Activated naive CD4-positive, alpha-beta T cell treated with anti-CD3 and anti-CD28 coated beads, Interleukin-2, amount 50 U/mL, for 16 hours (primary cell): ENCODE measurements at regions not wholly inside any gene's neighbourhood (a gene's known extent, or its start where the extent isn't known, plus 50 kb on each side); places are given as distances from the start of the nearest gene placed in this dataset.
"Not testable (repeated sequence)": the region's sequence is repeated elsewhere in the genome, so short reads cannot be mapped to it uniquely, and the experiment has no call there.

Experiments used
- DNase-seq: peaks from one replicate; pipeline ENCODE4 v3.0.0-alpha.2; 2020

DNA sequence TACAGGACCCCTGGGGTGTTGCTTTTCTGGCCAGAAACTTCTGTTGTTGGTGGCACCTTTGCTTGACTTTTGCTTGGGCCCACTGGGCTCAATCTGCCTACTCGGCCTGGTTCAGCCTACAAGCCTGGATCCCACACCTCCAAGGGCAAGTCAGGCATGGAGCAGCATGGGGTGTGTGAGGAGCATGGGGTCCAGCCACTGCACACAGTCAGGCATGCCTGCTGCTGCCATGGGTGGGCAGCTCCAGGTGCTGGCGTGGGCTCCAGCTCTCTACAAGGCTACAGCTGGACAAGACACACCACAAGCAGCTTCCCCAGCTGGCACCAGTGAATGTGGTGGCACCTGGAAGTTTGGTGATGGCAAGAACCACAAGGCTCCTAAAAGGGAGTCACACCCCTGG, 1683.1 kb upstream of the ADGRL3 start:
- DNase-seq, result no peak

GRCh38 chr4:59518005-59518823, 1681.9 kb upstream of the ADGRL3 start:
- no peak for DNase-seq

DNA sequence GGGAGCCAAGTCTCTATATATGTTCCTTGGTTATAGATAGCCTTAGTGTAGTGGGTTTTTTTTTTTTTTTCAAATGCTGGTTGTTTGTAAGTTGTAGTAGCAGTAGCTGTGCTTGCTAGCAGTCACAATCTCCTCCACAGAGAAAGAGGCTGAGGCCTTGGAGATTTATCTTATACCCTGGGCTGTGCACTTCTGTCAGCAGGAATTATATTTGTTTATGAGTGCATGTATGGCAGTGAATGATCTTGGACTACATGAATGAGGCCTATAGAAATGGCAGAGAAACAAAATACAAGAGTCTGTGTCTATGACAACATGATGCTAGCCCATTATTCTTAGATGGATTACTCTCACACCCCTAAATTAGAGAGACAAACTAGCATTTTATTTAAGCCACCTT, 1674.2 kb upstream of the ADGRL3 start:
- no peak for DNase-seq

DNA sequence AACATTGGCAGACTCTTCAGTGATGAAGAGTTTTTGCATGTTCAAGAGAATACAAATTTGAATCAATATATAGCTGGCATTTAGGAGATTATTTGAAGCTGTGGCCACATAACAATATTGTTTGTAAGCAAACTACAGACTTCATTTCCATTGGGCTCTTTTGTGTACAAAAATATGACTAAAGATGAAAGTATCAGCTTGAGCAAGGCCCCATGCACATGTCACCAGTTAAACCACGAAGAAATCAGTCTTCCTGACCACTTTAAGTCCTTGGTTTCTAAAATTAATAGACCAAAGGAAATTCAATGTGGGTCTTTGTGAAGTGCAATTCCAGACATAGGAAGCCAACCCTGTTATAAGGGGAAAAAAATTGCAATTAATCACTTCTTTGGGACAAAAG, 1664.6 kb upstream of the ADGRL3 start:
- DNase-seq, result no peak

DNA sequence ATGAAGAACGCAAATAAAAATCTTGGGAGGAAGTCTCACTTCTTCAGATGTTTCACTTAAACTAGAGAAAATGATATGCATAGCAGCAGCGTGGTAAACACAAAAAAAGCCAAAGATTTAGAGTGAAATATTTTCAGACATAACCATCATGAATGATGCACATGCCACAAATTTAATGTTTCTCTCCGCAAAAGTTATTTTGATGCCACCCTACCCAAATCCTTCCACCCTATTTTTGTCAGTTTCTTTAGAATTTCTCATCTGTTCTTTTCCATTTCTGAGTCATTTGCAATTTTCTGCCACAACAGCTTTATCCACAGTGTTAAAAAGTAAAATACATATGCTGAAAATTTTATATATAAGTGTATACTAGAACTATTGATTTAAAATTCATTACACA, 1663.7 kb upstream of the ADGRL3 start:
- no peak for DNase-seq

DNA sequence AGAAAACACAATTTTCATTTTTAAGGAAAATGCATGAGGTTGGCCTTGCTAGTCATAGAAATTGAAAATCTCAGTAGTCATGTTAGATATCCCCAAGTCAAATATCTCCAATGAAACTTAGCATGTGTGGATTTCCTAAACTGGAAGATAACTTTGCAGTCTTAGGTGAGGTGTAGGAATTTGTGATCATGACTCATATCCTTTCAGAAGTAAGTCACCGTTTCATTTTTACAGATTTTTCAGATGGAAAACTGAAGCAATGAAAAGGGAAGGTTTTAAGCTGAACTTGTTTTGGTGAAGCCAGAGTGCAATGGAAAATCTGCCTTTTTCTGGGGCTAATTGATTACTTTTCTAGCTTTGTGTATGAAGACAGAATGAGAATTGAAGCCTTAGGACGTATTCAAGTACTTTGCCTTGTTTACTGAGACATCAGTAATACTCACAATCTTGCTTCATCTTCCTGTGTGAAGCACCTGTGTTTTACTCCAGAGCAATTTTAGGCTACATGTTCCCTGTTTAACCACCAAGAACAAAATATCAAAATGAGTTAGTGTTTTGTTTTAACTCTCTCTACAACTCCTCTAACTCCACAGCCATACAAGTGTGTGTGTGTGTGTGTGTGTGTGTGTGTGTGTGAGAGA, 1662.8 kb upstream of the ADGRL3 start:
- no peak for DNase-seq

DNA sequence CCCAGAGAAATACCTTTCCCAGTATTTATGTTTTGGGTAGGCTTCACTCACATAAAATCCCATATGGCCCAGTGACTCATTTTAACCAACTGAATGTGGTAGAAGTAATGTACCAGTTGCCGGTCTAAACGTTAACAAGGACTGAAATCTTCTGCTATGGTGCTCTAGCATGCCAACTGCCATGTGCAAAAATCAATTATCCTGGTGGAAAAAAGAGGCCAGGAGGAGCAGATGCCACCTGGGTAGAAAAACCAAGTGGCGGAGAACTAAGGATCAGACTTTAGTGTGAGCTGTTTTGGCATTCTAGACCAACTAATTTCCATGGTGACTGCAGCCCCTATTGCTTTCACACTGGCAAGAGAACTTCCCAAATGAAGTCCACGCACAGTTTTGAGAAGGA, 1660.7 kb upstream of the ADGRL3 start:
- DNase-seq, result no peak

GRCh38 chr4:59540311-59540710, 1659.8 kb upstream of the ADGRL3 start:
- DNase-seq, result no peak

DNA sequence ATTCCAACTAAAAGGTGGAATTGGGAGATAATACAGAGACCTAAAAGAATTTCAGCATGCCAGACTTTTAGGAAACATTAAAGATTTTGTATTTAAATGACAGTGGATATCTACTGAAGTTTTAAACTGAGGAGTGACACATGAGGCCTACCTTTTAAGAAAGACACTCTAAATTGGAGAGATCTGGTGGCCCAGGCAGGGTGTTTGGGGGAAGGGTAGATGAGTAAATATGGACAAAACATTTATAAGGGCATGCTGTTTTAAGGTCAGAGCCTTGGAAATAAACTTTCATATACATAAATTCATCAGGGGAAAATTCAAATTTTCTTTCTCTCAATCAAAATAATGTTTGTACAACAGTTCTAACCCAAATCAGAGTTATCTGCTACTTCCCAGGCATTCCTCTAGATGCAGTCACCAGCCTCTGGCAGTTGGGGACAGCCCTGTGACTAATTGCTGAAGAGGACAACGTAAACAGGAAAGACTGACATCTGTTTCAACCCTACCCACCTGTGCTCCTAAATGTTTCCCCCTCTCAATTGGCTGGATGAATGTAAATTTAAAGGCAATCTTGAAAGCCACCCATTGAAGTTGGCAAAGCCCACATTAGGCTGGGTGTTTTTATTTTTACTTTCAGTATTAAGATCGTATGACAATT, 1646.9 kb upstream of the ADGRL3 start:
- no peak for DNase-seq

DNA sequence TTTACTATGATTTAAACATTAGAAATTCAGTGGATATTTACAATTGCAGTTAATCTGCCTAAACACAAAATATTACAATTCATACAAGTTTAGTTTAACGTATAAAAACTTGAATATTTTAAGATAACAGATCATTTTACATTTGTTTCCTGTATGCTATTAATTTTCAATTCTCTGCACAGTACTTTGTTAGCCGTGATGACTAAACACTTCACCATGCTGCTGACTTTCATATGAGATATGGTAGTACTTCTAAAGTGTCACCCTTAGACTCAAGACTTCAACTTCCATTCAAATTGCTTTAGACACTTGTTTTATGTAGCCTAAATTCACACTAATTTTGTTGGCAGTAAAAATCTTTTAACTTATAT, 1646.4 kb upstream of the ADGRL3 start:
- no peak for DNase-seq

DNA sequence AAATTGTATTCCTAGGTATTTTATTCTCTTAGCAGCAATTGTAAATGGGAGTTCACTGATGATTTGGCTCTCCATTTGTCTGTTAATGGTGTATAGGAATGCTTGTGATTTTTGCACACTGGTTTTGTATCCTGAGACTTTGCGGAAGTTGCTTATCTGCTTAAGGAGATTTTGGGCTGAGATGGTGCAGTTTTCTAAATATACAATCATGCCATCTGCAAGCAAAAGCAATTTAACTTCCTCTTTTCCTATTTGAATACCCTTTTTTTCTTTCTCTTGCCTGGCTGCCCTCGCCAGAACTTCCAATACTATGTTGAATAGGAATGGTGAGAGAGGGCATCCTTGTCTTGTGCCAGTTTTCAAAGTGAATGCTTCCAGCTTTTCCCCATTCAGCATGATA, 1643.9 kb upstream of the ADGRL3 start:
- not testable (repeated sequence) for DNase-seq

- DNase-seq, result not testable (repeated sequence)
Observed at GRCh38 chr4:59560141-59560648, 1639.9 kb upstream of the ADGRL3 start.

DNA sequence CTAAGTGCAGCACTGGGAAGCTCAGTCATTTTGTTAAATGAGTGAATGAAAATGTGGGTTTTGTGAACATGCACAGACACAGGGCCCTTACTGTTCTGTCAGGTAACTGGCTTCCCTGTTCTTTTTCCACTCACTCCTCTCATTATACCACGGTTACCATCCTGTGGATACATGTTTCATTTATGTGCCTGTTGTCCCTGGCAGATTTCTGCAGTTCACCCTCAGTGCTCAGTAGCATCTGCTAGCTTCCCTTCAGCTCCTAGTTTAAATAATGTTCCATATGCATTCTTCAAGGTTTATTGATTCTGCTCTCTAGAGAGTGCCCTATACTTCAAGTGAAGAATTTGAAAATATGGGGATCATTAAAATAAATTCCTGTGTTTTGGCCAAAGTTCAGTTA, 1634.3 kb upstream of the ADGRL3 start:
- no peak for DNase-seq

GRCh38 chr4:59570860-59571476, 1629.2 kb upstream of the ADGRL3 start:
- DNase-seq, result no peak

DNA sequence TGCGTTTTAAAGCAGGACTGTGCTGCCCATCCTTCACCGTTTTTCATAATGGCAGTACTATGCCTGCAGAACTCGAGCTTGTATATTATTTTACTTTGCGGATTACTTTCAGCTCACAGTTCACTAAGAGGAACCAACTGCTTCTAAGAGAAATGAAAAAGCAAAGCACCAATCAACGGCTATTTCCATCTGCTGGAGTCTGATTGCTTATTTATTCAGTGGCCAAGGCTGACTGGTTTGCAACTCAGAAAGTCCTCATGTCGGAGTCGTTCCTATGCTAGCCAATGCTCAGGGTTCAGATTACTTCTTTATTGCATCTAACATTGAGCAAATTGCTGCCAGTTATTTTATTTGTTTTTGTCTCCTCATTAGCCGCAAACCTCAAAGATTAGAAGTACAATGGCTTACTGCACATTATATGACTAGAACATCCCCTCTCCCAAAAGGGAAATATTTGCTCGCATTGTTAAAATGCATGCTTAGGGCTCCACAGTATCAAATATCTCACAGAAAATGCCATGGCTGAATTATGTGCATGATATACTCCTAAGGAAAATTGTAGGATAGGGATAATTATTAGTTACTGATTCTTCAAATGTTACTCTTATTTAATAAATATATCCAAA, 1628.2 kb upstream of the ADGRL3 start:
- no peak for DNase-seq

DNA sequence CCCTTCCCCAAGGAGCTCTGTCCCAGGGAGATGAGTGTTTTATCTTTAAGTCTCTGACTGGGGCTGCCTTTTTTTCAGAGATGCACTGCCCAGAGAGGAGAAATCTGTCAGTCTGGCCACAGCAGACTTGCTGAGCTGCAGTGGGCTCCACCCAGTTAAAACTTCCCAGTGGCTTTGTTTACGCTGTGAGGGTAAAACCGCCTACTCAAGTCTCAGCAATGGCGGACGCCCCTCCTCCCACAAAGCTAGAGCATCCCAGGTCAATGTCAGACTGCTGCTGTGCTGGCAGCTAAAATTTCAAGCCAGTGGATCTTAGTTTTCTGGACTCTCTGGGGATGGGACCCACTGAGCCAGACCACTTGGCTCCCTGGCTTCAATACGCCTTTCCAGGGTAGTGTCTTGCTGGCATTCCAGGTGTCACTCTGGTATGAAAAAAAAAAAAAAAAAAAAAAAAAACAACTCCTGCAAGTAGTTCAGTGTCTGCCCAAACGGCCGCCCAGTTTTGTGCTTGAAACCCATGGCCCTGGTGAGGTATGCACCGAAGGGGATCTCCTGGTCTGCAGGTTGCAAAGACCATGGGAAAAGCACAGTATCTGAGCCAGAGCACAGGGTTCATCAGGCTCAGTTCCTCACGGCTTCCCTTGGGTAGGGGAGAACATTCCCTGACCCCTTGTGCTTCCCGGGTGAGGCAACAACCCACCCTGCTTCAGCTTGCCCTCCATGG, 1616.1 kb upstream of the ADGRL3 start:
- no peak for DNase-seq

GRCh38 chr4:59597536-59598329, 1602.4 kb upstream of the ADGRL3 start:
- no peak for DNase-seq

DNA sequence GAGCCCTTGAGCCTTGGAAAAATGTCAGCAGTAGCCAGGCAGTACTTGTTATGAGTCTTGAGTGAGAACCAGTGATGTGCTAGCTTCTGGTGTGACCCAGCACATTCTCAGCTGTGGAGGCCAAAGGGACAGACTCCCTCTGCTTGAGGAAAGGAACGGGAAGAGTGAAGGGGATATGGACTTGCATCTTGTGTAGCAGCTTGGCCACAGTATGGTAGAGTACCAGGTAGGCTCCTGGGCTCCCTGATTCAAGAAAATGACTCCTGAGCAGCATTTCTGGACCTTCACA, 1601.9 kb upstream of the ADGRL3 start:
- no peak for DNase-seq

GRCh38 chr4:59608466-59608865, 1591.7 kb upstream of the ADGRL3 start:
- no peak for DNase-seq

GRCh38 chr4:59612235-59612634, 1587.9 kb upstream of the ADGRL3 start:
- DNase-seq, result no peak

DNA sequence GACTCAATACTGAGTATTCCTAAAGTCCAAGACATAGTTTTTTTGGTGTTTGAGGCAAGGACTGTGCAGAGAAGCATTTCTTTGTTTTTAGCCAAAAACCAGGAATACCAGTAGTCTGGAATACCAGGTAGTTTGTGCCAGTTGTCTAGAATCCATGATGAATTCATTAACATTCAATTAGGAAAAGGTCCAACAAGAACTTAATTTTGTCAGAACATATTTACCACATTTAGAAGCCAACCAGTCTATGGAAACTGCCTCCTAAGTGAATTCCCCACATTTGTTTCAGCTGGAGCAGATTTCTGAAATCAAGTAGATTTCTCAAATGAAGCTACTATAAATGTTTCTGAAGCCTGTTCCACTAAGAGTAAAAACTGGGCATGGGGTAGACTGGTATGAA, 1584.8 kb upstream of the ADGRL3 start:
- no peak for DNase-seq

GRCh38 chr4:59629348-59629747, 1570.8 kb upstream of the ADGRL3 start:
- no peak for DNase-seq
